SKM-1 (cell line): ENCODE measurements at regions not wholly inside any gene's neighbourhood (a gene's known extent, or its start where the extent isn't known, plus 50 kb on each side); places are given as distances from the start of the nearest gene placed in this dataset.
A peak's percentile ranks its signal among the peaks of the same experiment; 100 is the strongest.

Experiments used
- DNase-seq: peaks from one replicate; lab custom pipeline; 2025; ENCODE audit not compliant: unreplicated experiment; lab: John Stamatoyannopoulos, UW

DNA sequence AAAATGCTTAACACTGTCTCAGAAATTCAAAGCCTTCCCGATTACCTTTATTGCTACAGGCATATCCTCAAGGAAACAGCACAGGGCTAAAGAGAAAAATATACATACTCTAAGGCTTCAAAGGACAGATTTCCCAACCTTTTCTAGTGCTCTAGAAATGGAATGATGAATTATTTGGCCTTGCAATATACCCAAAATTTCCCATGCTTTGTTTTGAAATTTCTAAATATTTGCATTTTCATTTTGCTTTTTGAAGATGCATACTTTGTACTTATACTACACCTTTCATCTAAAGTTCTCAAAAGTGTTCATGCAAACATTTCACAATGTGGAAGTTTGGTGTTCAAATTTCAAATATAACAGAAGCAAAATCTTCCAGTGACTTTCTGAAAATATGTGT is 312.7 kb upstream of the PDE4D start:
- DNase-seq: no peak

DNA sequence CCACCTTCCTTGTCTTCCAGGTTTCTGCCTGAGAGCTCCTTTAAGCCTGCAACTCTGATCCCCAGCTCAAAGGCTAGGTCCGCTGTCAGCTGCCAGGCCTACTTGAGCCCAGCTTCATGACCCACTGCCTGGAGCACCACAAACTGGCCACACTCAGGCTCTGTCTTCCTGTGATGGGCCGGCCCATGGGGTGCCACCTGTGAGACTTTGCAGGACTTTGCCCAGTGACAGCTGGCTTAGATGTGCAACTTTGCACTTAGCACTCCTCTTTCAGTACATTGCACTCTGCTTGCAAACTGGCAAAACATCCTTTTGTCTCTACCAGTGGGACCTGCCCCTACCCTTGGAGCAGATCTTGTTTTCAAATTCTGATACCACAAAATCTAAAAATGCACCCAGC is 311.5 kb upstream of the PDE4D start:
- DNase-seq: no peak

DNA sequence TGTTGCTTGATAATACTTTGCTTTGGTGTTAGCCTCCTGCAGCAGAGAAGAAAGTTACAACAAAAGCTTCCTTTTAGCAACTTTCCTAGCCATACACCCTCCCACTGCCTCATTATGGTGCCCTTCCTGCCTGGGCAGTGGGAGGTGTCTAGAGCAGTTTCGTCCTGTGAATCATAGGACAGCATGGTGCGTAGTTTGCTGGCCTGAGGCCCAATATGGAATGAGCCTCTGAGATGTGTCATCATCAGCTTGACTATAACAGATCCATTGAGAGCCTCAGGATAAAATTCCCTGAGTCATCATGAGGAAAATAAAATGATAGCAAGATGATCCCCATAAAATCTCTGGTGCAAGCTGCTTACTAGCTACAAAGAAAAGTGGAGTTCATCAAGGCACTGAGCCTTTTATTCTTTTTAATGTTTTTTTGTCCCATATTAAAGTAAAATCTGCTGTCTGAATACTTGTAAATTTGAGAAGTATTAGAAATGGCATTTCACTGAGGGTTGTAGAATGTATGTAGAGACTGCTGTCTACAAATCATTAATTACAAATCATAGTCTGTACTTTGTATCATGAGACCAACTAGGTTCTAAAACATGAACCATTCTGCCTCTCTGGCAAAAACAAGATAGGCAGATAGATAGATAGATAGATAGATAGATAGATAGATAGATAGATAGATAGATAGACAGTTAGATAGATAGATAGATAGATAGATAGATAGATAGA is 303.0 kb upstream of the PDE4D start:
- no peak for DNase-seq

DNA sequence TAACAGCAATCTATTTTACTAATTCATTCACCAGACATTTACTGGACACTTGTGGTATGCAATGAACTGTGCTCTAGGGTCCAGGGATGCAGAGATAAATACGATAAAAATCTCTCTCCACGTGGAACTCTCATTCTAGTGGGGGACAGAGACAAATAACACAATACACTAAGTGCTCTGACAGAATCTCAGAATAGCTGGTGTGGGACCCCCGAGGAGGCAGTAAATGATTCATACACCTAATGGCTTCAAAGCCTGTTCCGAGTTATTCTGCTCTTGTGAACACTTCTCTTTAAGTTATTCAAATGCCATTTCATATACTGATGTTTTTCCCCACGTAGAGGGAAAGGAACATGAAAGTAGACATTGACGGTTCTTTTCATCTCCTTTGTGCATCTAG is 302.0 kb upstream of the PDE4D start:
- DNase-seq: no peak

DNA sequence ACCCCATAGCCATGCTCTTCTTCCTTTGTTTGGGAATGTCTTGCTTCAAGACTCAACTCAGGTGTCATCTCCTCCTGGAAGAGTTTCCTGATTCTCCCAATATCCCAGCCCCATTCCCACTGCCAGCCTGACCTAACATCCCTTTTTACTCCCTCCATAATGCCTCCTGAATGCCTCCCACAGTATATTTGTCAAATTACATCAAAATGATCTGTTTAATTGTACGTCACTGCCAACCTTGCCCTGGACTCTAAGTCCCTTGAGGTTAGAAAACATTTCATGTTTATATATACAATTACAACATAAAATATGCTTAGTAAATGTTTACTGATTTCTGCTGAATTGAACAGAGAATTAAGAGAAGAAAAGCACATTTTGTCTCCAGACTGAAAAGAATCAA is 301.6 kb upstream of the PDE4D start:
- DNase-seq: no peak

DNA sequence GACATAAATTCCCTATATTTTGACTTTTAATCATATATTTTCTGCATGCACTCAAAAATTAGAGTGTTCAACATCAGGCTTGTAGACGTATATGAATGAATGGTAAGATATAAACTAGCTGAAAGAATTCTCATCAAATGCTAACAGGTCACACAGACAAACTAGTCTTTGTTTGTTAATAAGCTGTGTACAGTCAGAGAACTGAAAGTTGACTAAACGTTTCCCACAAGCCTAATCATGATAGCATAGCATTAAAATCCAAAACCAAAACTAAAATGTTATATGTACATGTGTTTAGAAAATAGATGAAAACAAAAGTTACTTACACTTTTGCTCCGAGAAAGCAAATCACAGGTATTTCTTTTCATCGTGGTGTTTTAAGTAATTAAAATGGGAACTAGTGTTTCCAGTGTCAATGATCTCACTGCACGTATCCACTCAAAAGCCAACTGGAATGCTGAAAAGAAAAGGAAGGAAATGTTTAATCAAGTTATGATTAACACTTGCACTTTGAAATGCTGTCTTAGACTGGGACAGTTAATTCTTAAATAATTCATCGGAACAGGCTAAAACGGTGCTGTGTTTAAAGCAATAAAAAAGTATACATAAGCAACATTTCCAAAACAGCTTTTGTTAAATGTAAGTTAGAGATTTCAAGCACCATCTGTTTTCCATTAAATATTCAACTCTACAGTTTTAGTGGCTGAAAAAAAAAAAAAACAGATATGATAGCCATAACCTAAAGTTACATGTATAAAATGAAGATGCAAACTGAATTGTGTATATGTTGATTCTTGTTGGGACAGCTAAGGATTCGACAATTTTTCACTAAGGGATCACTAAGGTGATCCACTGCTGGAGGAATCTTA is 291.9 kb upstream of the PDE4D start:
- DNase-seq: no peak

DNA sequence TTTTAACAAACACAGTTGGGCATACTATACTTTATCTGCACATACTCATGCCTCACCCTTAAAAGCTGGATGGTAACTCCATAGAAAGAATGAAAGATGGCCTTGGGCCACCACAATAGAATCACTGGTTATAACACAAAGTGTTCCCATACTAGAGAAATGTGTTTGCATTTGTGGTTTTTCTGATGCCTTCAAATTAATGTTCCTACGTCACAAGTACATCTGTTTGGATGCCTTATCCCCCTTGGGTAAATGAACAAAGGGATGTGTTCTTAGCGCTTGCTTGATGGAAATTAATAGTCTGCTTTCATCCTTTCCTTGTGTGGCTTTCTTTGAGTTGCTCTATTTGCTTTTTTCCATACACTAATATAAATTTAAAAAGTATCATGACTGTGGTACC is 291.1 kb upstream of the PDE4D start:
- no peak for DNase-seq

DNA sequence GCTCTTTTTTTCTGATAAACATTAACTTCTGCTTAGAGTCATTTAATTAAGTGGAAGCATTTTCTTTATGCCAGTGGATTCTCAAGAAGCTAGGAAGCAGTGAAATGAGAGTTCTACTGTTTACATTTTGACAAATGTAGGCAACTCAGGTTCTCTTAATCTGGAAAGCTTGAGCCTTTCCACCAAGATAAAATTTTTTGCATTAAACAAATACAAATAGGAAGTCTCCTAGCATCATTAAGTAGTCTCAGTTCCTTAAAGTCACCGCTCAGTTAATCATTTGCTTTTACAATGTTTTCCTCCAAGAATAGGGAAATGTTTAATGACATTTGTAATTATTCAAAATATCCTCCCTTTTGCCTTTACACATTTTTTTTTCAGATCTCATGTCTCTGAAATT is 290.4 kb upstream of the PDE4D start:
- DNase-seq: no peak

DNA sequence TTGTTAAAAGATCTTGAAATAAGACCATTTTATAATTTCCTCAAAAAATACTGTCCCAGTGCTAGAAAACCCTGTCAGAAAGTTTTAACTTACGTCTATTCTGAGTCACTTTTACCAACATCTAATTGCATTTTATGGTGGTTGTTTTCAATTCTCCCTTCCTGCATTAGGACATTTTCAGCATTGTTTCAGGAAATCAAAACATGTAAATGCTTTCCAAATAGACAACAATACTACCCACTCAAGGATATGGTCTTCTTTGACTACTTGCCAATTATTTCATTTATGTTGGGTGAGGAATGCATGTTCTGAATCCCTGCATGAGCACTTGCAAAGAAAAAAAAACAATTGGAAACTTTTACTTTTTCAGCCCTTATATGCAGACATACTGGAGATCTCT is 284.6 kb upstream of the PDE4D start:
- DNase-seq: no peak

DNA sequence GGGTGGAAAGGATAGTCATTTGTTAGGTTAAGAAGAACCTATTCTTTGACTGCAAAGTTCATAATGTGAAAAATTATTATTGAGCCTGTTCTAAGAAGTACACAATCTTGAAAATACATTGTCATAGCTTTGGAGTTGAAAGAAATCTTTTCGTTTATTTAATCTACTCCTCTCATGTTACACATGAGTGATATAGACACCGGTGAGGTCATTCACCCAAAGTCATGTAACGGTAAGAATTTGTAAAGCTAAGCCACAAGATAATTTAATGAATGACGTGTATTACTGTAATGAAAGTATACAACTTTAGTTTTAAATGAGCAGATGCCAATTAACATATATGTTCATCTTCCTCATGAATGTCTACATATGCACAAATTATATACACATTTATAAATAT is 284.1 kb upstream of the PDE4D start:
- no peak for DNase-seq

DNA sequence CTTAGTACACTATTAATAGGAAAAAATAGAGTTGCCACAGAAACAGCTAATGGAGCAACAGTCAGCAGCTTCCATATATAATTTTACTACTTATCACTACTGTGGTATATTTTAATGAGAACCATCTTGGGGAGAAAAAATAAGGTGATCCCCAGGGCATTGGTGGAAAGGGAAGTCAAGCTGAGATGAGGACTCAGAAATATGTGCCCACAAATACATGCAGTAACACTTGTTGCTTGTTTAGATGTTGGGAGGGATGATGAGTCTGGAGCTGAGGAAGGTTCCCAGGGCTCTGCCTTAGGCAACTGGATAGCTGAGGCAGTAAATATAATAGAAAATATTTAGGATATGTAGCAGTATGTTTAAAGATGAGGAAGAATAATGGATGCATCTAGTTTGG is 280.1 kb upstream of the PDE4D start:
- no peak for DNase-seq

DNA sequence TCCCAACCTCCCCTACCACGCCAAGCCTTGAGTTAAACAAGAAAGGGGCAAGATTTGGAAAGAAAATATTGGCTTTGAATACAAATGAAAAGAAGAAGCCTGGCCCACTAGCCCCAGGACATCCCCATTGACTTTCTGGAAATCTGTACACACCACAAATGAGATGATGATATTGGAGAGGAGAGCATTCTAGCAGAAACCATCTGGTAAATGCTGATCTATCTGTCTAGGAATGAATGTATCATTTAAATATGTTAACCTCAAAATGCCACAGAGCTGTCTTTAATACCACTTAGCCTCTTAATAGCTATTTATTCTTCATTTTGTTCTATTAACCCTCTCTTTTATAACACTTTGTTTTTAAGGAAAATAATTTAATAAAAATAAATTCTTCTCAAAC is 270.2 kb upstream of the PDE4D start:
- DNase-seq: no peak

DNA sequence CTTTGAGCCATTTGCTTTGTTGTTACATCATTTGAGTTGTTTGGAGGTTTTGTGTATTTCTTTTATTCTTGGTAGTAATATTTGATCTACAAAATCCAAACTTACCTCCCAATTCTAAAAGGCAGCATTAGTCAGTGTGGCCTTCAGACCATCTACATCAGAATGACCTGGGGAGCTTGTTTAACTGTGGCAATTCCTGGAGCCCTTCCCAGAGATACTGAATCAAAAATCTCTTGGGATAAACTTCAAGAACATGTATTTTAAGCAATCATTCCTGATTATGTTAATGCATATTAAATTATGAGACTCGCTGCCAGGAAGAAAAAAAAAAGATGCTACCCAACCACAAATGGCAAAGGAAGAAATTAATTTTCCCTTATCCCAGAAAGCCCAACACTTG is 268.9 kb upstream of the PDE4D start:
- no peak for DNase-seq

DNA sequence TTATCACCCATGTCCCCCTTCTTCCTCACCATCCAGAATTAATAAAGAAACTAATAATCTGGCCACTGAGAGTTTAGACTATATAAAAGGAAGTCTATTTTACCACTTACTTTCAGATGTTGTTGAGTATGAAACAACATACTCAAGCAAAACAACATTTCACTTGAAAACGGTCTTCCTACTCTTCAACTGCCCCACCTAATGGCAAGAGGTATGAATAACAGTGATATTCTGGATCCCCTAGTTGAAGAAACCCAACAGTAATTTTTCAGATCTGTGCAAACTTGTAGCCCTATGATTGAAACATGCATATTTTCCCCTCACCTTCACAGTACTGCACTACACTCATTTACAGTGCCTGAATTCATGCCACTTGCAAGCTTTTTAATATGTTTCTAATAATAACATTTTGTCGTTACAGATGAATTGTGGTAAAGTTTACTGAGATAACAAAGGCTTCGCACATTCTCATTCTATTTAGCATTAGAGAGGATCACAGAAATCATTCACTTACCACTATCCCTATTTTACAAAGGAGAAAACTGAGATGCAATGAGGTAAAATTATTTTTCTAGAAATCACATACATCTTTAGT is 267.9 kb upstream of the PDE4D start:
- peak; percentile 14 for DNase-seq

DNA sequence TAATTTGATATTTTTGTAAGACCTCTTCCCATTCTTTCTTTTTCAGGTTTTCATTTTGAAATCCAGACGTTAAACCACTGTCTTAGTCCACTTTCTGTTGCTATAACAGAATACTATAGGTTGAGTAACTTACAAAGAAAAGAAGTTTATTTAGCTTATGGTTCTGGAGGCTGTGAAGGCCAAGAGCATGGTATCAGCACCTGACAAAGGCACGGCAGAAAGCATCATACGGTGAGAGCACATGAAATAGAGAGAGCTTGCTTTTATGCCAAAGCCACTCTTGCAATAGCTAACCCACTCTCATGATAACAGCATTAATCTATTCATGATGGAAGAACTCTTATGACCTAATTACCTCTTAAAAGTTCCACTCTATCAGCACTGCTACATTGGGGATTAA is 255.6 kb upstream of the PDE4D start:
- DNase-seq: no peak

DNA sequence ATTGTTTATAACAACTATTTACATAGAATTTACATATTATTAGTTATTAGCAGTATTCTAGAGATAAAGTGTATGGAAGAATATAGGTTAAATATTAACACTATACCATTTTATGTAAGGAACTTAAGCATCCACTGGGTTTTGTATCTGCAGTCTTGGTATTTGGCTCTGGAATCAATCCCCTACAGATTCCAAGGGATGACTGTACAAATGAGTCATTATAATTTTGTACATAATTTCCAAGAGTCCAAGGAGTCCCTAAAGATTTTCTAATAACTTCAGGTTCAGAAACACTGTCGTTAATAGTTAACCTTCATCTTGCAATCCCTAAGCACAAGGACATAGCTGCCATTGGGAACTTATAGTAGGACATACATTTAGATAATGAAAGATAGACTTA is 254.8 kb upstream of the PDE4D start:
- DNase-seq: no peak

DNA sequence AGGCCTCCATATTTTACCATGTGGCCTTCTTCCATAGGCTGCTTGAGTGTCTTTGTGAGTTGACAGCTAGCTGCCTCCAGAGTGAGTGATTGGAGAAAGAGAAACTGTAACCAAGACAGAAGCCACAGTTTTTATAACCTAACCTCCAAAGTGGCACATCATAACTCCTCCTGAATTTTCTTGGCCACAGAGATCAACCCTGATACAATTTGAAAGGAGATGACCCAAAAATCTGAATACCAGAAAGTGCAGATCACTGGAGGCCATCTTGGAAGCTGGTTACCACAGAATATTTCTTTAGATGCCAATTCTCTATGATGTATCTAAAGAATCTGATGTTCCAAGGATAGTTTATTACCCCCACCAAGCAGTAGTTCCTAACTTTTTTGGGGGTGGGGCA is 254.3 kb upstream of the PDE4D start:
- no peak for DNase-seq

DNA sequence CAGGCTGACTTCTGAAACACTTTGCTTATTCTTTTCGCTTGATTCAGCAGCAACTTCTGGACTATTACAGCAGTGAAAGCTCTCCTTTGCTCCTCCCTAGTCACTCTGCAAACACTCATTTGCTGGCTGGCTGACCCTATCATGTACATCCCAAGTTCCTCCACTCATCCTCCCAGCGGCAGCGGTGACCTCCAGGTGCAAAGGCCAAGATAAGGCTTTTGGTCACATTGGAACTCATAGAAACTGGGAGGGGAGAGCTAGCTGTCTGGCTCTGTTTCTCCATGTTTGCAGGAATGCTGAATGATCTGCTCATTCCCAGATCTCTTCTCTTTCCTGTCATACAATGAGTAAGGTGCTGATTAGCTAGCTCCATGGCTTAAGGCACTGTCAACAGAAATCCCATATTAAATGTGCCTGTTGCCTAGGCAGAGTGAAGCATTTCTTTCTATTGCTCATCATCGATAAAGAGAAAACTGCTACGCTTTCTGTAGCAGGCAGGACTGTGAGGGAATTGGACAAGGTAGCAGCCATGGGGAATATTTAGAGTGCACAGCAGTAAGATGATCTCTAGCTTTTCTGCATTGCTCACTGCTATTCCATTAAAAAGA is 250.5 kb upstream of the PDE4D start:
- no peak for DNase-seq

DNA sequence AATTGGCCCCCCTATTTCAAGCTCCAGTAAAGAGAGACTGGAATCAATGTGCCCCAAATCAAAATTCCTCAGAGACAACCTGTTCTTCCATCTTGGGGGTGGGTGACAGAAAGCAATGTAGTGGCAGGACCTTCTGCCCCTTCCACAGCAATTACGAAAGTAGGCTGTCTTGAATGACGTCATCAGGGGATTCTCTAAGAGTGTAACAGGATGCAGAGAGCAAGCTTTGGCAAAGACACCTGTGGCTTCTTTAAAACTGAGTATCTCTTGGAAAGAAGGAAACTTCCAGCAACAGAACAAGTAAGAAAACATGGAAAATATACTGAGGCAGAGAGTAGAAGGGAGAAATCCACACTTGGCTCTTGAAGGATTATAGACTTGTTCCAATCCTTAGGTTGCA is 247.6 kb upstream of the PDE4D start:
- DNase-seq: no peak

DNA sequence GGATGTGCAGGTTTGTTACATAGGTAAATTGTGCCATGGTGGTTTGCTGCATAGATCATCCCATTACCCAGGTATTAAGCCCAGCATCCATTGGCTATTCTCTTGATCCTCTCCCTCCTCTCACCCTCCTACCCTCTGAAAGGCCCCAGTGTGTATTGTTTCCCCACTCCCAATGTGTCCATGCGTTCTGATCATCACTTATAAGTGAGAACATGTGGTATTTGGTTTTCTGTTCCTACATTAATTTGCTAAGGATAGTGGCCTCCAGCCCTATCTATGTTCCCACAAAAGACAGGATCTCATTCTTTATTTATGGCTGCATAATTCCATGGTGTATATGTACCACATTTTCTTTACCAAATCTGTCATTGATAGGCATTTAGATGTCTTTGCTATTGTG is 243.3 kb upstream of the PDE4D start:
- DNase-seq: no peak

DNA sequence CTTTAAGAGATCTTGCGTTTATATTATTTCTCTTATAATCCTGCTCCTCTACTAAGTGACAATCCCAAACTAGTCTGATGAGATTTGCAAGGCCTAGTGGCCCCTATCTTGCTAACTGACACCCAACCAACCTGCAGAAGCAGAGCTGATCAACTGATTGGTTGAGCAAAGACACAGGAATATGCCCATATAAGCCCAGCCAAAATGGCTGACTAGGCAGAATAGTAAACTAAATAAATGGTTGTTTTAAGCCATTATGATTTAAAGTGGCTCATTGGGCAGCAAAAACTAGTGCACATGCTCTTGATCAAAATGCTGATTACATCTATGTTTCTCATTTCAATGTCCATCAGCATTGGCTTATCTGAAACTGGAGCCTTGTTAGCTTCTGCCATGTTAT is 238.0 kb upstream of the PDE4D start:
- DNase-seq: no peak

DNA sequence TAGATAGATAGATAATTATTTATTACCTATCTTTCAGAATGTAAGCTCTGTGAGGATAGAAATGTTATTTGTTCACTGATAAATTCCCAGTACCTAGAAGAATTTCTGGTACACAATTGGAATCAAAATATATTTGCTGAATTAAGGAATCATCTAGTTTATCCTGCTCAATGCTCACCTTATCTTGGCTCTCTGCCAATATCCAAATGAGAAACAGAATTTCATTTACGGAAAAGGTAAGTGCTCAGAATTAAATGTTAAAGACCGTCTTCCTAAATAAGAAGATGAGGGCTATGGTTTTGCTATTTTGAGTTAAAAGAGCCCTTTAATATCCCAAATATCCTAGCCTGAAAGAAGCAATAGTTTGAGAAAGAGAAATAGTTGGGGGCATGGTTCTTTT is 232.1 kb upstream of the PDE4D start:
- no peak for DNase-seq
